HEK293 (cell line): ENCODE measurements at regions not wholly inside any gene's neighbourhood (a gene's known extent, or its start where the extent isn't known, plus 50 kb on each side); places are given as distances from the start of the nearest gene placed in this dataset.

ENCODE experiments used
- CTCF ChIA-PET: fragments of 350-600 bp; formaldehyde crosslinking; extraction: SDS; loops from one replicate; lab custom pipeline; 2021; ENCODE audit warnings: antibody characterized with exemption; lab: Yijun Ruan, JAX
- POLR2A ChIA-PET: fragments of 300-600 bp; formaldehyde crosslinking; extraction: SDS; loops from one replicate; lab custom pipeline; 2020; ENCODE audit warnings: antibody characterized with exemption, inconsistent platforms; lab: Yijun Ruan, JAX
- H3K27ac ChIP-seq: fragments of 200-500 bp; sonication (Bioruptor generic); 2 replicates; pipeline ENCODE4 v1.5.1; 2014; ENCODE audit warnings: low read depth, low read length, control low read depth, inconsistent platforms; ENCODE audit errors: extremely low read depth
- H3K36me3 ChIP-seq, 2 experiments: fragments of 200-500 bp in 1 of 2; sonication (Bioruptor generic) in 1 of 2; 1 replicate in 1 of 2; 2 replicates in 1 of 2; pipeline ENCODE4 v1.5.1; 2014 to 2017; ENCODE audit warnings: inconsistent platforms in 2 of 2, low read length in 2 of 2; ENCODE audit not compliant: control insufficient read depth in 2 of 2, insufficient read depth in 1 of 2
- H3K4me1 ChIP-seq: fragments of 200-500 bp; sonication (Bioruptor generic); 2 replicates; pipeline ENCODE4 v1.5.1; 2014; ENCODE audit warnings: mild to moderate bottlenecking, low read length, inconsistent platforms; ENCODE audit not compliant: control insufficient read depth, insufficient read depth
- H3K4me3 ChIP-seq: 2 replicates; pipeline ENCODE4 v1.5.1; 2011; ENCODE audit warnings: low read depth, mild to moderate bottlenecking, control low read depth, low read length, moderate library complexity
- H3K9me3 ChIP-seq: fragments of 200-500 bp; sonication (Bioruptor generic); 2 replicates; pipeline ENCODE4 v1.5.1; 2014; ENCODE audit warnings: low read depth, low read length, inconsistent platforms; ENCODE audit not compliant: control insufficient read depth, insufficient read depth
- GFI1B ChIP-seq: fragments of 450-650 bp; formaldehyde crosslinking; IDR thresholded peaks from 2 replicates; pipeline ENCODE4 v1.5.1; 2016; ENCODE audit warnings: missing biosample characterization, missing genetic modification characterization
- GLIS1 ChIP-seq: fragments of 450-650 bp; formaldehyde crosslinking; IDR thresholded peaks from 2 replicates; pipeline ENCODE4 v1.5.1; 2016; ENCODE audit warnings: missing biosample characterization, missing genetic modification characterization
- HOXD13 ChIP-seq: sonication (generic); formaldehyde crosslinking; IDR thresholded peaks from 2 replicates; pipeline ENCODE4 v1.8.0; 2022; ENCODE audit warnings: missing genetic modification reagents, borderline replicate concordance
- MEIS1 ChIP-seq: sonication (generic); formaldehyde crosslinking; IDR thresholded peaks from 2 replicates; pipeline ENCODE4 v1.8.1; 2022; ENCODE audit warnings: missing genetic modification reagents, mild to moderate bottlenecking, borderline replicate concordance
- MYNN ChIP-seq: fragments of 450-650 bp; formaldehyde crosslinking; IDR thresholded peaks from 2 replicates; pipeline ENCODE4 v1.5.1; 2016; ENCODE audit warnings: missing biosample characterization, missing genetic modification characterization, borderline replicate concordance
- SCRT1 ChIP-seq: fragments of 450-650 bp; formaldehyde crosslinking; IDR thresholded peaks from 2 replicates; pipeline ENCODE4 v1.5.1; 2016; ENCODE audit warnings: missing biosample characterization, missing genetic modification characterization, borderline replicate concordance
- SP7 ChIP-seq: fragments of 450-650 bp; formaldehyde crosslinking; IDR thresholded peaks from 2 replicates; pipeline ENCODE4 v1.5.1; 2016; ENCODE audit warnings: missing biosample characterization, missing genetic modification characterization
- ZBTB8A ChIP-seq: fragments of 450-650 bp; formaldehyde crosslinking; IDR thresholded peaks from 2 replicates; pipeline ENCODE4 v1.5.1; 2016; ENCODE audit warnings: missing biosample characterization, missing genetic modification characterization
- ZNF114 ChIP-seq: fragments of 450-650 bp; formaldehyde crosslinking; IDR thresholded peaks from 2 replicates; pipeline ENCODE4 v1.5.0; 2017; ENCODE audit warnings: missing biosample characterization, missing genetic modification characterization
- ZNF174 ChIP-seq: fragments of 450-650 bp; formaldehyde crosslinking; IDR thresholded peaks from 2 replicates; pipeline ENCODE4 v1.5.0; 2017; ENCODE audit warnings: missing biosample characterization, mild to moderate bottlenecking, missing genetic modification characterization
- ZNF423 ChIP-seq: fragments of 450-650 bp; formaldehyde crosslinking; IDR thresholded peaks from 2 replicates; pipeline ENCODE4 v1.5.1; 2016; ENCODE audit warnings: missing biosample characterization, missing genetic modification characterization
- ZNF473 ChIP-seq: fragments of 450-650 bp; formaldehyde crosslinking; IDR thresholded peaks from 2 replicates; pipeline ENCODE4 v1.5.1; 2017; ENCODE audit warnings: missing biosample characterization, missing genetic modification characterization
- ZNF521 ChIP-seq: fragments of 450-650 bp; formaldehyde crosslinking; IDR thresholded peaks from 2 replicates; pipeline ENCODE4 v1.5.1; 2017; ENCODE audit warnings: missing biosample characterization, mild to moderate bottlenecking, missing genetic modification characterization
- ZNF654 ChIP-seq: fragments of 450-650 bp; formaldehyde crosslinking; IDR thresholded peaks from 2 replicates; pipeline ENCODE4 v1.5.1; 2016; ENCODE audit warnings: low read depth, missing biosample characterization, missing genetic modification characterization
- ZNF707 ChIP-seq: fragments of 450-650 bp; formaldehyde crosslinking; IDR thresholded peaks from 2 replicates; pipeline ENCODE4 v1.5.1; 2016; ENCODE audit warnings: missing biosample characterization, missing genetic modification characterization
- TF ChIP-seq, protein P1 (sequence below): fragments of 450-650 bp; formaldehyde crosslinking; IDR thresholded peaks from 2 replicates; pipeline ENCODE4 v1.5.1; 2017; ENCODE audit warnings: missing biosample characterization, mild to moderate bottlenecking, missing genetic modification characterization, moderate library complexity
- TF ChIP-seq, protein P2 (sequence below): fragments of 450-650 bp; formaldehyde crosslinking; conservative IDR thresholded peaks from 2 replicates; pipeline ENCODE4 v1.5.1; 2016; ENCODE audit warnings: low read depth, missing biosample characterization, missing genetic modification characterization
- TF ChIP-seq, protein P3 (sequence below): fragments of 450-650 bp; formaldehyde crosslinking; IDR thresholded peaks from 2 replicates; pipeline ENCODE4 v1.5.1; 2016; ENCODE audit warnings: missing biosample characterization, missing genetic modification characterization, borderline replicate concordance

DNA sequence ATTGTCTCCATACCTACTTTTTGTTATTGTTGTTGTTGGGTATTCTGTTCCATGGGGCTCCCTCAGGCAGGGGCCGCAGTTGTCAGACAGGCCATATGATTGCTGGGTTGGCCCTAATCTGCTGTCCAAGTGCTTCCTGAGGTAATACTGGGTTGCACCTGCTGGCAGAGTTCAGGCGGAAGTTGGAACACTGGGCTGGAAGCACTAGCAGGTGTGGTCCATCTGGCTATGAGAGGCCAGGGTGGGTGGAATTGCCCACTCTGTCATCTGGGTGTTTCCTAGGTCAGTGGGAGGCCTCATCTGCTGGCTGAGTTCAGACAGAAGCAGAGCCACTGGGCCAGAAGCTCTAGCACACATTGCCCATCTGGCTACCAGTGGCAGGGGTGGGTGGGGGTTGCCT, 81.3 kb upstream of the NID2 start:
- no peak for TF ChIP-seq ZBTB8A (tag by site-specific recombination)
- TF ChIP-seq, protein P1, sequence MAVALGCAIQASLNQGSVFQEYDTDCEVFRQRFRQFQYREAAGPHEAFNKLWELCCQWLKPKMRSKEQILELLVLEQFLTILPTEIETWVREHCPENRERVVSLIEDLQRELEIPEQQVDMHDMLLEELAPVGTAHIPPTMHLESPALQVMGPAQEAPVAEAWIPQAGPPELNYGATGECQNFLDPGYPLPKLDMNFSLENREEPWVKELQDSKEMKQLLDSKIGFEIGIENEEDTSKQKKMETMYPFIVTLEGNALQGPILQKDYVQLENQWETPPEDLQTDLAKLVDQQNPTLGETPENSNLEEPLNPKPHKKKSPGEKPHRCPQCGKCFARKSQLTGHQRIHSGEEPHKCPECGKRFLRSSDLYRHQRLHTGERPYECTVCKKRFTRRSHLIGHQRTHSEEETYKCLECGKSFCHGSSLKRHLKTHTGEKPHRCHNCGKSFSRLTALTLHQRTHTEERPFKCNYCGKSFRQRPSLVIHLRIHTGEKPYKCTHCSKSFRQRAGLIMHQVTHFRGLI (tag by site-specific recombination), result no peak
- no peak for TF ChIP-seq SCRT1 (tag by site-specific recombination)
- TF ChIP-seq GLIS1 (tag by site-specific recombination), result no peak
- no peak for TF ChIP-seq GFI1B (tag by site-specific recombination)
- TF ChIP-seq, protein P2, sequence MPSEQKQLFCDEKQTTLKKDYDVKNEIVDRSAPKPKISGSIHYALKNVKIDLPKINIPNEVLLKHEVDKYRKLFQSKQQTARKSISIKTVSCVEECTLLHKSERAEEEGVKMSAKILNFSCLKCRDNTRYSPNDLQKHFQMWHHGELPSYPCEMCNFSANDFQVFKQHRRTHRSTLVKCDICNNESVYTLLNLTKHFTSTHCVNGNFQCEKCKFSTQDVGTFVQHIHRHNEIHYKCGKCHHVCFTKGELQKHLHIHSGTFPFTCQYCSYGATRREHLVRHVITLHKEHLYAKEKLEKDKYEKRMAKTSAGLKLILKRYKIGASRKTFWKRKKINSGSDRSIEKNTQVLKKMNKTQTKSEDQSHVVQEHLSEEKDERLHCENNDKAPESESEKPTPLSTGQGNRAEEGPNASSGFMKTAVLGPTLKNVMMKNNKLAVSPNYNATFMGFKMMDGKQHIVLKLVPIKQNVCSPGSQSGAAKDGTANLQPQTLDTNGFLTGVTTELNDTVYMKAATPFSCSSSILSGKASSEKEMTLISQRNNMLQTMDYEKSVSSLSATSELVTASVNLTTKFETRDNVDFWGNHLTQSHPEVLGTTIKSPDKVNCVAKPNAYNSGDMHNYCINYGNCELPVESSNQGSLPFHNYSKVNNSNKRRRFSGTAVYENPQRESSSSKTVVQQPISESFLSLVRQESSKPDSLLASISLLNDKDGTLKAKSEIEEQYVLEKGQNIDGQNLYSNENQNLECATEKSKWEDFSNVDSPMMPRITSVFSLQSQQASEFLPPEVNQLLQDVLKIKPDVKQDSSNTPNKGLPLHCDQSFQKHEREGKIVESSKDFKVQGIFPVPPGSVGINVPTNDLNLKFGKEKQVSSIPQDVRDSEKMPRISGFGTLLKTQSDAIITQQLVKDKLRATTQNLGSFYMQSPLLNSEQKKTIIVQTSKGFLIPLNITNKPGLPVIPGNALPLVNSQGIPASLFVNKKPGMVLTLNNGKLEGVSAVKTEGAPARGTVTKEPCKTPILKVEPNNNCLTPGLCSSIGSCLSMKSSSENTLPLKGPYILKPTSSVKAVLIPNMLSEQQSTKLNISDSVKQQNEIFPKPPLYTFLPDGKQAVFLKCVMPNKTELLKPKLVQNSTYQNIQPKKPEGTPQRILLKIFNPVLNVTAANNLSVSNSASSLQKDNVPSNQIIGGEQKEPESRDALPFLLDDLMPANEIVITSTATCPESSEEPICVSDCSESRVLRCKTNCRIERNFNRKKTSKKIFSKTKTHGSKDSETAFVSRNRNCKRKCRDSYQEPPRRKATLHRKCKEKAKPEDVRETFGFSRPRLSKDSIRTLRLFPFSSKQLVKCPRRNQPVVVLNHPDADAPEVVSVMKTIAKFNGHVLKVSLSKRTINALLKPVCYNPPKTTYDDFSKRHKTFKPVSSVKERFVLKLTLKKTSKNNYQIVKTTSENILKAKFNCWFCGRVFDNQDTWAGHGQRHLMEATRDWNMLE (tag by site-specific recombination), result no peak
- TF ChIP-seq, protein P3, sequence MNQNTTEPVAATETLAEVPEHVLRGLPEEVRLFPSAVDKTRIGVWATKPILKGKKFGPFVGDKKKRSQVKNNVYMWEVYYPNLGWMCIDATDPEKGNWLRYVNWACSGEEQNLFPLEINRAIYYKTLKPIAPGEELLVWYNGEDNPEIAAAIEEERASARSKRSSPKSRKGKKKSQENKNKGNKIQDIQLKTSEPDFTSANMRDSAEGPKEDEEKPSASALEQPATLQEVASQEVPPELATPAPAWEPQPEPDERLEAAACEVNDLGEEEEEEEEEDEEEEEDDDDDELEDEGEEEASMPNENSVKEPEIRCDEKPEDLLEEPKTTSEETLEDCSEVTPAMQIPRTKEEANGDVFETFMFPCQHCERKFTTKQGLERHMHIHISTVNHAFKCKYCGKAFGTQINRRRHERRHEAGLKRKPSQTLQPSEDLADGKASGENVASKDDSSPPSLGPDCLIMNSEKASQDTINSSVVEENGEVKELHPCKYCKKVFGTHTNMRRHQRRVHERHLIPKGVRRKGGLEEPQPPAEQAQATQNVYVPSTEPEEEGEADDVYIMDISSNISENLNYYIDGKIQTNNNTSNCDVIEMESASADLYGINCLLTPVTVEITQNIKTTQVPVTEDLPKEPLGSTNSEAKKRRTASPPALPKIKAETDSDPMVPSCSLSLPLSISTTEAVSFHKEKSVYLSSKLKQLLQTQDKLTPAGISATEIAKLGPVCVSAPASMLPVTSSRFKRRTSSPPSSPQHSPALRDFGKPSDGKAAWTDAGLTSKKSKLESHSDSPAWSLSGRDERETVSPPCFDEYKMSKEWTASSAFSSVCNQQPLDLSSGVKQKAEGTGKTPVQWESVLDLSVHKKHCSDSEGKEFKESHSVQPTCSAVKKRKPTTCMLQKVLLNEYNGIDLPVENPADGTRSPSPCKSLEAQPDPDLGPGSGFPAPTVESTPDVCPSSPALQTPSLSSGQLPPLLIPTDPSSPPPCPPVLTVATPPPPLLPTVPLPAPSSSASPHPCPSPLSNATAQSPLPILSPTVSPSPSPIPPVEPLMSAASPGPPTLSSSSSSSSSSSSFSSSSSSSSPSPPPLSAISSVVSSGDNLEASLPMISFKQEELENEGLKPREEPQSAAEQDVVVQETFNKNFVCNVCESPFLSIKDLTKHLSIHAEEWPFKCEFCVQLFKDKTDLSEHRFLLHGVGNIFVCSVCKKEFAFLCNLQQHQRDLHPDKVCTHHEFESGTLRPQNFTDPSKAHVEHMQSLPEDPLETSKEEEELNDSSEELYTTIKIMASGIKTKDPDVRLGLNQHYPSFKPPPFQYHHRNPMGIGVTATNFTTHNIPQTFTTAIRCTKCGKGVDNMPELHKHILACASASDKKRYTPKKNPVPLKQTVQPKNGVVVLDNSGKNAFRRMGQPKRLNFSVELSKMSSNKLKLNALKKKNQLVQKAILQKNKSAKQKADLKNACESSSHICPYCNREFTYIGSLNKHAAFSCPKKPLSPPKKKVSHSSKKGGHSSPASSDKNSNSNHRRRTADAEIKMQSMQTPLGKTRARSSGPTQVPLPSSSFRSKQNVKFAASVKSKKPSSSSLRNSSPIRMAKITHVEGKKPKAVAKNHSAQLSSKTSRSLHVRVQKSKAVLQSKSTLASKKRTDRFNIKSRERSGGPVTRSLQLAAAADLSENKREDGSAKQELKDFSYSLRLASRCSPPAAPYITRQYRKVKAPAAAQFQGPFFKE (tag by site-specific recombination), result no peak
- no peak for TF ChIP-seq HOXD13 (CRISPR knock-in tag)
- TF ChIP-seq ZNF174 (tag by site-specific recombination), result no peak
- TF ChIP-seq, all 188 proteins: peak for 0
- H3K36me3 ChIP-seq, result no peaks in the 10 kb centered on the region
- CTCF ChIA-PET, result no interaction called here
- POLR2A ChIA-PET, result no interaction called here
- H3K4me1 ChIP-seq, result no peaks in the 10 kb centered on the region
- H3K4me3 ChIP-seq, result no peak overlapping the region
- no peak overlapping the region for H3K27ac ChIP-seq
- H3K9me3 ChIP-seq, result no peaks in the 10 kb centered on the region

DNA sequence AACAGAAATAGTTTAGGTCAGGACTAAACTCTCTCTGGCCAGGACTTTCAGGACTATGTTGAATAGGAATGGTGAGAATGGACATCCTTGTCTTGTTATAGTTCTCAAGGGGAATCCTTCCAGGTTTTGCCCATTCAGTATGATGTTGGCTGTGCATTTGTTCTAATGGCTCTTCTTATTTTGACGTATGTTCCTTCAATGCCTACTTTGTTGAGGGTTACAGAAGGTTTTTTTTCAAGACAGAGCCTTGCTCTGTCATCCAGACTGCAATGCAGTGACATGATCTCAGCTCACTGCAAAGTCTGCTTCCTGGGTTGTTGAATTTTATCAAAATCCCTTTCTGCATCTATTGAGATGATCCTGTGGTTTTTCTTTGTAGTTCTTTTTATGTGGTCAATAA, 79.5 kb upstream of the NID2 start:
- H3K4me3 ChIP-seq, result no peak overlapping the region
- ChIA-PET CTCF (no interaction called here), POLR2A (no interaction called here)
- H3K4me1 ChIP-seq, result no peaks in the 10 kb centered on the region
- H3K36me3 ChIP-seq, result no peaks in the 10 kb centered on the region
- TF ChIP-seq ZNF521, result no peak
- no peak for TF ChIP-seq MYNN (tag by site-specific recombination)
- no peak for TF ChIP-seq ZNF114 (tag by site-specific recombination)
- no peak for TF ChIP-seq ZNF473 (tag by site-specific recombination)
- no peak for TF ChIP-seq ZNF654
- no peak for TF ChIP-seq MEIS1
- no peak for TF ChIP-seq ZNF707
- no peak for TF ChIP-seq SP7 (tag by site-specific recombination)
- TF ChIP-seq ZNF423 (tag by site-specific recombination), result no peak
- no peak overlapping the region for H3K27ac ChIP-seq
- no peaks in the 10 kb centered on the region for H3K9me3 ChIP-seq
